Right lobe of liver (tissue), 6 donors: ENCODE measurements at regions not wholly inside any gene's neighbourhood (a gene's known extent, or its start where the extent isn't known, plus 50 kb on each side); places are given as distances from the start of the nearest gene placed in this dataset.

Experiments used
- ATAC-seq, 4 donors: fragments of 200-7000 bp; cut with Tn5 transposase; one replicate each; pipeline ENCODE4 v1.9.1; 2020; ENCODE audit warnings: mild to moderate bottlenecking in 4 of 4, moderate library complexity in 4 of 4
- DNase-seq, 3 donors: peaks; one replicate each; pipeline ENCODE4 v3.0.0-alpha.2; 2020
- H3K27ac ChIP-seq, 3 donors: fragments of 200-600 bp; one replicate each; pipeline ENCODE4 v1.8.0; 2022
- H3K27me3 ChIP-seq, 2 donors: fragments of 200-600 bp; one replicate each; pipeline ENCODE4 v1.8.0; 2022
- H3K36me3 ChIP-seq, 4 donors: fragments of 200-600 bp; sonication (generic) in 1 of 4; one replicate each; pipeline versions ENCODE4 v1.5.1 to v1.8.0; 2017 to 2022; ENCODE audit warnings: control low read depth in 1 of 4
- H3K4me1 ChIP-seq, 4 donors: fragments of 200-600 bp; sonication (generic) in 1 of 4; one replicate each; pipeline versions ENCODE4 v1.5.1 to v1.8.0; 2017 to 2022; ENCODE audit warnings: control low read depth in 1 of 4
- H3K4me3 ChIP-seq, 3 donors: fragments of 200-600 bp; one replicate each; pipeline ENCODE4 v1.8.0; 2022
- H3K9me3 ChIP-seq, 4 donors: fragments of 200-600 bp; sonication (generic) in 1 of 4; one replicate each; pipeline versions ENCODE4 v1.5.1 to v1.8.0; 2017 to 2022; ENCODE audit warnings: control low read depth in 1 of 4
- CTCF ChIP-seq, 4 donors: fragments of 200-600 bp in 3 of 4; fragments of 450-650 bp in 1 of 4; IDR thresholded peaks; one replicate each; pipeline versions ENCODE4 v1.5.1 to v1.8.0; 2016 to 2022; ENCODE audit warnings: antibody characterized with exemption in 4 of 4, mild to moderate bottlenecking in 2 of 4
- POLR2A ChIP-seq: fragments of 450-650 bp; IDR thresholded peaks from one replicate; pipeline ENCODE4 v1.6.1; 2017; ENCODE audit warnings: antibody characterized with exemption, mild to moderate bottlenecking
- WGBS: methylation state at CpG from one replicate; pipeline ENCODE4 v1.1.6; 2018; ENCODE audit warnings: low coverage, low lambda C conversion rate; ENCODE audit not compliant: insufficient coverage; ENCODE audit errors: missing lambda C conversion rate; 5-methylcytosine and 5-hydroxymethylcytosine counted together
- intact Hi-C, 2 donors: fragments of 100-400 bp; cut with DNase I; formaldehyde crosslinking; loops; one replicate each; pipeline versions ENCODE4 v1.11.2 to v1.14.1; 2022
- donor health status: DM: no; HTN: yes; CAD: no.
- donor health status: DM: no; HTN: no; CAD: no.
- donor health status: DM: no; HTN: no; CAD: no.
- donor health status: DM: no; HTN: yes; CAD: no.
- donor health status: DM: no; HTN: yes; CAD: no.

DNA sequence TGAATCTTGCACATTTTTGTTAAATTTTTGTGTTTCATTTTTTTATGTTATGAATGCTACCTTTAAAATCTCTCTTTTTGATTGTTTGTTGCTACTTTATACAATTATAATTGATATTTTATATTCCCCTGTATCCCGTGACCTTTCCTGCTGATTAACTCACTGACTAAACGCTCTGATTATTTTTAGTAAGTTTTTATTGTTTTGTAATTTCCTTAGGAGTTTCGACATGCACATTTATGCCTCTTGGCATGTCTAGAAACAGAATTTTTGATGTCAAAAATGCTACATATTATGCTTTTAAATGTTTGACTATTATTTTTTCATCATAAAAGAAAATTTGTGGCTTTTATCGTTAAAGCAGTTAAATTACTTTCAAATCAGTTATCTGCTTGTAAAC is 1131.6 kb upstream of the TMEFF2 start:
- no peaks in the 10 kb centered on the region for H3K4me1 ChIP-seq
- no peak for TF ChIP-seq POLR2A
- TF ChIP-seq CTCF (IDR thresholded peaks at IDR 0.05), result no peak
- intact Hi-C loops, result no loop called here
- H3K27me3 ChIP-seq, result no peaks in the 10 kb centered on the region
- no peaks in the 10 kb centered on the region for H3K36me3 ChIP-seq
- no peak overlapping the region for H3K27ac ChIP-seq
- DNase-seq (no peak), ATAC-seq (no peak)
- no peaks in the 10 kb centered on the region for H3K9me3 ChIP-seq
- WGBS, result 59% methylated on average over 4 of the region's 4 CpGs
- no peak overlapping the region for H3K4me3 ChIP-seq

DNA sequence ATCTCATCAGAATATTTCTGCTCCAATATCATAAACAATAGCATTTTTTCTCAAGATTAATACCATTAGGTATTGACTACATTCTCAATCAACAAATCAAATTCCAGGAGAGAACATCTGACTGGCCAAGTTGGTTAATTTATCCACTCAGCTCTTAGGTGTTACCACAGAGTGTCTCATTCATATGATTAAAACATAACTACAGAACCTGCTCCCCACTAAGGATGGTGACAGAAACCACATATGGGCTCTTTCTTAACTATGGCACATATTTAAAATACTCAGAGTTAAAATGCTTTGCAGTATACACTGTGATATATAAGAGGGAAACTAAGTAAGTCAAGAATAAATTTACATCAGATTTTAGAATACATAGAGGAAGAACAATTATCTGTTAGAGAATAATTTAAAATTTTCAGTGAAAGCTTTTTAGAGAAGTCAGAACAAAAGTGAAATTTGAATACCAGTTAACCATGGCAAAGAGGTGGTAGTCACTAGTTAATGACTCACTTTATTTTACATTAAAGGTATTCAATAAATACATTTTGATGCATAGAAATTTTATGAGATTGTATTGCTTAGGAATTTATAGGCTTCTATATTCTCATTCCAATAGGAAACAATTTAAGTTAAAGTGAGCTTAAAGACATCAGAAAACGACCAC is 1120.8 kb upstream of the TMEFF2 start:
- no peak overlapping the region for H3K27ac ChIP-seq
- intact Hi-C loops, result no loop called here
- ATAC-seq (no peak), DNase-seq (no peak)
- H3K36me3 ChIP-seq, result no peaks in the 10 kb centered on the region
- WGBS, result 52% methylated on average over 1 of the region's 1 CpG
- TF ChIP-seq CTCF (IDR thresholded peaks at IDR 0.05) (no peak), POLR2A (no peak)
- no peaks in the 10 kb centered on the region for H3K4me1 ChIP-seq
- H3K27me3 ChIP-seq, result no peaks in the 10 kb centered on the region
- no peaks in the 10 kb centered on the region for H3K9me3 ChIP-seq
- no peak overlapping the region for H3K4me3 ChIP-seq

DNA sequence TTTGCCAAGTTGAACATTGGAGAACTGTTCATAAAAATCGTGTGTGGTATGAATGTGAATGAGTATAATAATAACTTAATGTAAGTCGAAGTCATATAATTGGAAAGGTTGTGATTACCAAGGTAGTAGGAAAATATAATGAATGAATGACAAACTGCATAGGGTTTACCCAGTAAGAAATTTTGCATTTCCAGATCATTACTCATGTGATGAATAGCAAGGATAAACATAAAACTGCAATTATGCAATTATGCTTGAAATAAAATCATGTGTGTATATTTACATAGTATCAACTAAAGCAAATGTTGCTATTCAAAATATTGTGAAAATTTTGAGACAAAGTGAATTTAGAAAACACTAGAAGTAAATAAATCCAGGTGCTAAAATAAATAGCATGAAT is 1108.7 kb upstream of the TMEFF2 start:
- Histone ChIP-seq H3K27me3 (no peaks in the 10 kb centered on the region), H3K27ac (no peak overlapping the region), H3K4me1 (no peaks in the 10 kb centered on the region), H3K36me3 (no peaks in the 10 kb centered on the region), H3K4me3 (no peak overlapping the region), H3K9me3 (peaks cover 0 to 2% (median 0%) of the 10 kb centered on the region in 4 donors)
- 67% methylated on average over 2 of the region's 2 CpGs for WGBS
- TF ChIP-seq POLR2A (no peak), CTCF (IDR thresholded peaks at IDR 0.05) (no peak)
- ATAC-seq (no peak), DNase-seq (no peak)
- intact Hi-C loops, result no loop called here

DNA sequence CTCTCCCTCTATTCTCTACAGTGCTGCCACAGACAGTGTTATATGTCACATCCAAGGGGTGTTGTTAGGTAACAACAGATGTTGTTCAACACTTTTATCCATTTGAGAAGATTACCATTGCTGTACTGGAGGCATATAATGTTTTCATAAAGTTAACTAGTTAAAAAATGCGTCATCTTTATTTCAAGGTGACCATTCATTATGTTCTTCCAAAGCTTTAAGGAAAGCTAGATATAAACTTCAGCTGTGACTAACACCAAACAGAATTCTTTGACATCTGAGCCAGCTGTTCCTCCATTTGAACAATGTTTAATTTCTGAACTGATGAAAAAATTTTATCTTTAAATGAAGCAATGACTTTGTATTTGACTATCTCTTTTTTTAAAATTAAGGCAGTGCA is 1099.6 kb upstream of the TMEFF2 start:
- DNase-seq, result no peak

More for the DNA sequence above, 1099.6 kb upstream of the TMEFF2 start:
- no peak overlapping the region for H3K4me3 ChIP-seq
- ATAC-seq, result no peak
- H3K27me3 ChIP-seq, result no peaks in the 10 kb centered on the region
- no peak overlapping the region for H3K27ac ChIP-seq
- WGBS, result 79% methylated on average over 1 of the region's 1 CpG
- H3K9me3 ChIP-seq, result no peaks in the 10 kb centered on the region
- intact Hi-C loops, result no loop called here
- no peak for TF ChIP-seq POLR2A
- no peak for TF ChIP-seq CTCF (IDR thresholded peaks at IDR 0.05)
- no peaks in the 10 kb centered on the region for H3K4me1 ChIP-seq
- H3K36me3 ChIP-seq, result no peaks in the 10 kb centered on the region
